ENCODE measurements at regions not wholly inside any gene's neighbourhood (a gene's known extent, or its start where the extent isn't known, plus 50 kb on each side); places are given as distances from the start of the nearest gene placed in this dataset.

GRCh38 chr5:159642379-159642778, 273.9 kb upstream of the ADRA1B start:
- TF ChIP-seq, protein P1, sequence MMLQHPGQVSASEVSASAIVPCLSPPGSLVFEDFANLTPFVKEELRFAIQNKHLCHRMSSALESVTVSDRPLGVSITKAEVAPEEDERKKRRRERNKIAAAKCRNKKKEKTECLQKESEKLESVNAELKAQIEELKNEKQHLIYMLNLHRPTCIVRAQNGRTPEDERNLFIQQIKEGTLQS (IDR thresholded peaks at IDR 0.05), result no peak
- TF ChIP-seq GABPA (IDR thresholded peaks at IDR 0.05 in 1 of 2, conservative IDR thresholded peaks at IDR 0.05 in 1 of 2) (no peak), TAF1 (conservative IDR thresholded peaks at IDR 0.05) (no peak), CTCF (IDR thresholded peaks at IDR 0.05; ENCODE audit: low read depth, low read length, missing input control) (no peak), HNF4A (conservative IDR thresholded peaks at IDR 0.05) (no peak), SP1 (IDR thresholded peaks at IDR 0.05) (no peak), FOXA1 (IDR thresholded peaks at IDR 0.05) (no peak), EGR1 (IDR thresholded peaks at IDR 0.05; ENCODE audit: low read depth in 2 of 2) (no peak), RXRA (IDR thresholded peaks at IDR 0.05) (no peak), RAD21 (IDR thresholded peaks at IDR 0.05) (no peak), YY1 (IDR thresholded peaks at IDR 0.05) (no peak)
- TF ChIP-seq, protein P2, sequence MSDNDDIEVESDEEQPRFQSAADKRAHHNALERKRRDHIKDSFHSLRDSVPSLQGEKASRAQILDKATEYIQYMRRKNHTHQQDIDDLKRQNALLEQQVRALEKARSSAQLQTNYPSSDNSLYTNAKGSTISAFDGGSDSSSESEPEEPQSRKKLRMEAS (IDR thresholded peaks at IDR 0.05), result no peak
- TF ChIP-seq, protein P3, sequence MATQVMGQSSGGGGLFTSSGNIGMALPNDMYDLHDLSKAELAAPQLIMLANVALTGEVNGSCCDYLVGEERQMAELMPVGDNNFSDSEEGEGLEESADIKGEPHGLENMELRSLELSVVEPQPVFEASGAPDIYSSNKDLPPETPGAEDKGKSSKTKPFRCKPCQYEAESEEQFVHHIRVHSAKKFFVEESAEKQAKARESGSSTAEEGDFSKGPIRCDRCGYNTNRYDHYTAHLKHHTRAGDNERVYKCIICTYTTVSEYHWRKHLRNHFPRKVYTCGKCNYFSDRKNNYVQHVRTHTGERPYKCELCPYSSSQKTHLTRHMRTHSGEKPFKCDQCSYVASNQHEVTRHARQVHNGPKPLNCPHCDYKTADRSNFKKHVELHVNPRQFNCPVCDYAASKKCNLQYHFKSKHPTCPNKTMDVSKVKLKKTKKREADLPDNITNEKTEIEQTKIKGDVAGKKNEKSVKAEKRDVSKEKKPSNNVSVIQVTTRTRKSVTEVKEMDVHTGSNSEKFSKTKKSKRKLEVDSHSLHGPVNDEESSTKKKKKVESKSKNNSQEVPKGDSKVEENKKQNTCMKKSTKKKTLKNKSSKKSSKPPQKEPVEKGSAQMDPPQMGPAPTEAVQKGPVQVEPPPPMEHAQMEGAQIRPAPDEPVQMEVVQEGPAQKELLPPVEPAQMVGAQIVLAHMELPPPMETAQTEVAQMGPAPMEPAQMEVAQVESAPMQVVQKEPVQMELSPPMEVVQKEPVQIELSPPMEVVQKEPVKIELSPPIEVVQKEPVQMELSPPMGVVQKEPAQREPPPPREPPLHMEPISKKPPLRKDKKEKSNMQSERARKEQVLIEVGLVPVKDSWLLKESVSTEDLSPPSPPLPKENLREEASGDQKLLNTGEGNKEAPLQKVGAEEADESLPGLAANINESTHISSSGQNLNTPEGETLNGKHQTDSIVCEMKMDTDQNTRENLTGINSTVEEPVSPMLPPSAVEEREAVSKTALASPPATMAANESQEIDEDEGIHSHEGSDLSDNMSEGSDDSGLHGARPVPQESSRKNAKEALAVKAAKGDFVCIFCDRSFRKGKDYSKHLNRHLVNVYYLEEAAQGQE (IDR thresholded peaks at IDR 0.05), result no peak
- TF ChIP-seq, protein P4, sequence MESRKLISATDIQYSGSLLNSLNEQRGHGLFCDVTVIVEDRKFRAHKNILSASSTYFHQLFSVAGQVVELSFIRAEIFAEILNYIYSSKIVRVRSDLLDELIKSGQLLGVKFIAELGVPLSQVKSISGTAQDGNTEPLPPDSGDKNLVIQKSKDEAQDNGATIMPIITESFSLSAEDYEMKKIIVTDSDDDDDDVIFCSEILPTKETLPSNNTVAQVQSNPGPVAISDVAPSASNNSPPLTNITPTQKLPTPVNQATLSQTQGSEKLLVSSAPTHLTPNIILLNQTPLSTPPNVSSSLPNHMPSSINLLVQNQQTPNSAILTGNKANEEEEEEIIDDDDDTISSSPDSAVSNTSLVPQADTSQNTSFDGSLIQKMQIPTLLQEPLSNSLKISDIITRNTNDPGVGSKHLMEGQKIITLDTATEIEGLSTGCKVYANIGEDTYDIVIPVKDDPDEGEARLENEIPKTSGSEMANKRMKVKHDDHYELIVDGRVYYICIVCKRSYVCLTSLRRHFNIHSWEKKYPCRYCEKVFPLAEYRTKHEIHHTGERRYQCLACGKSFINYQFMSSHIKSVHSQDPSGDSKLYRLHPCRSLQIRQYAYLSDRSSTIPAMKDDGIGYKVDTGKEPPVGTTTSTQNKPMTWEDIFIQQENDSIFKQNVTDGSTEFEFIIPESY (IDR thresholded peaks at IDR 0.05), result no peak
